Neural cell (in vitro differentiated cells): ENCODE measurements at regions not wholly inside any gene's neighbourhood (a gene's known extent, or its start where the extent isn't known, plus 50 kb on each side); places are given as distances from the start of the nearest gene placed in this dataset.

Source experiments
- H2AFZ ChIP-seq: fragments of 200-600, 300-800 bp; sonication (generic), shearing (Covaris generic); 2 replicates; pipeline ENCODE4 v1.6.0; 2014; ENCODE audit warnings: low read depth, mild to moderate bottlenecking, antibody characterized with exemption, low read length, moderate library complexity
- H3F3A ChIP-seq: fragments of 200-600 bp; shearing (Covaris generic); 2 replicates; pipeline ENCODE4 v1.6.1; 2016; ENCODE audit warnings: mild to moderate bottlenecking, moderate library complexity, mixed read lengths, antibody characterized with exemption, low read length; ENCODE audit not compliant: insufficient read depth, poor library complexity, severe bottlenecking
- H3K27ac ChIP-seq: fragments of 200-600, 300-800 bp; sonication (generic), shearing (Covaris generic); 2 replicates; pipeline ENCODE4 v1.5.1; 2014; ENCODE audit warnings: mild to moderate bottlenecking, low read length, moderate library complexity
- H3K27me3 ChIP-seq: fragments of 300-800, 200-600 bp; sonication (generic), shearing (Covaris generic); 2 replicates; pipeline ENCODE4 v1.6.0; 2014; ENCODE audit warnings: mild to moderate bottlenecking, low read depth, low read length, moderate library complexity; ENCODE audit not compliant: insufficient read depth
- H3K36me3 ChIP-seq: fragments of 300-800, 200-600 bp; sonication (generic), shearing (Covaris generic); 2 replicates; pipeline ENCODE4 v1.5.1; 2014; ENCODE audit warnings: mild to moderate bottlenecking, antibody characterized with exemption, low read length, moderate library complexity; ENCODE audit not compliant: insufficient read depth
- H3K4me2 ChIP-seq: fragments of 300-800, 200-600 bp; sonication (generic), shearing (Covaris generic); 2 replicates; pipeline ENCODE4 v1.6.0; 2014; ENCODE audit warnings: mild to moderate bottlenecking, low read length
- H3K4me3 ChIP-seq: fragments of 300-800, 200-600 bp; sonication (generic), shearing (Covaris generic); 2 replicates; pipeline ENCODE4 v1.5.1; 2014; ENCODE audit warnings: mild to moderate bottlenecking, low read length, moderate library complexity
- H3K79me2 ChIP-seq: fragments of 200-600 bp; shearing (Covaris generic); replicated peaks from 2 replicates; pipeline ENCODE4 v1.6.0; 2014; ENCODE audit warnings: mild to moderate bottlenecking, low read length, moderate library complexity; ENCODE audit not compliant: insufficient read depth
- H3K9ac ChIP-seq: fragments of 300-800, 200-600 bp; sonication (generic), shearing (Covaris generic); 2 replicates; pipeline ENCODE4 v1.6.1; 2016; ENCODE audit warnings: mild to moderate bottlenecking, low read length, mixed read lengths
- H3K9me2 ChIP-seq: fragments of 200-600 bp; shearing (Covaris generic); 2 replicates; pipeline ENCODE4 v1.6.1; 2016; ENCODE audit warnings: mild to moderate bottlenecking, low read length, mixed read lengths; ENCODE audit not compliant: insufficient read depth
- H3K9me3 ChIP-seq: fragments of 200-600, 300-800 bp; sonication (generic), shearing (Covaris generic); 2 replicates; pipeline ENCODE4 v1.6.1; 2016; ENCODE audit warnings: mild to moderate bottlenecking, mixed run types, low read length, moderate library complexity, mixed read lengths
- H4K20me1 ChIP-seq: fragments of 200-600 bp; shearing (Covaris generic); 2 replicates; pipeline ENCODE4 v1.6.1; 2016; ENCODE audit warnings: mild to moderate bottlenecking, mixed run types; ENCODE audit not compliant: insufficient read depth
- EP300 ChIP-seq: fragments of 450-650 bp; conservative IDR thresholded peaks from 2 replicates; pipeline ENCODE4 v1.6.1; 2014; ENCODE audit warnings: antibody characterized with exemption, mild to moderate bottlenecking, moderate library complexity; ENCODE audit not compliant: poor library complexity, severe bottlenecking
- EZH2 ChIP-seq: fragments of 200-600, 300-800 bp; shearing (Covaris generic), sonication (generic); IDR thresholded peaks from 2 replicates; pipeline ENCODE4 v1.6.1; 2014; ENCODE audit warnings: antibody characterized with exemption, low read length, borderline replicate concordance, mild to moderate bottlenecking; ENCODE audit not compliant: insufficient read depth, poor library complexity, severe bottlenecking
- MXI1 ChIP-seq: fragments of 450-650 bp; conservative IDR thresholded peaks from 2 replicates; pipeline ENCODE4 v1.6.1; 2014; ENCODE audit warnings: antibody characterized with exemption, mild to moderate bottlenecking; ENCODE audit not compliant: poor library complexity, severe bottlenecking
- POLR2AphosphoS5 ChIP-seq: IDR thresholded peaks from 2 replicates; pipeline ENCODE4 v1.6.1; 2012
- RAD21 ChIP-seq: fragments of 450-650 bp; conservative IDR thresholded peaks from 2 replicates; pipeline ENCODE4 v1.6.1; 2014; ENCODE audit warnings: antibody characterized with exemption, mild to moderate bottlenecking, moderate library complexity
- SMC3 ChIP-seq: fragments of 450-650 bp; conservative IDR thresholded peaks from 2 replicates; pipeline ENCODE4 v1.6.1; 2014; ENCODE audit warnings: antibody characterized with exemption, mild to moderate bottlenecking, moderate library complexity; ENCODE audit not compliant: poor library complexity
- TAF1 ChIP-seq: IDR thresholded peaks from 2 replicates; pipeline ENCODE4 v1.6.1; 2012; ENCODE audit warnings: low read depth
- TF ChIP-seq, protein P1 (sequence below): fragments of 450-650 bp; IDR thresholded peaks from 2 replicates; pipeline ENCODE4 v1.5.1; 2014; ENCODE audit warnings: antibody characterized with exemption, mild to moderate bottlenecking, moderate library complexity; ENCODE audit not compliant: poor library complexity, severe bottlenecking
- TF ChIP-seq, protein P2 (sequence below): IDR thresholded peaks from 2 replicates; pipeline ENCODE4 v1.6.1; 2012; ENCODE audit warnings: borderline replicate concordance

DNA sequence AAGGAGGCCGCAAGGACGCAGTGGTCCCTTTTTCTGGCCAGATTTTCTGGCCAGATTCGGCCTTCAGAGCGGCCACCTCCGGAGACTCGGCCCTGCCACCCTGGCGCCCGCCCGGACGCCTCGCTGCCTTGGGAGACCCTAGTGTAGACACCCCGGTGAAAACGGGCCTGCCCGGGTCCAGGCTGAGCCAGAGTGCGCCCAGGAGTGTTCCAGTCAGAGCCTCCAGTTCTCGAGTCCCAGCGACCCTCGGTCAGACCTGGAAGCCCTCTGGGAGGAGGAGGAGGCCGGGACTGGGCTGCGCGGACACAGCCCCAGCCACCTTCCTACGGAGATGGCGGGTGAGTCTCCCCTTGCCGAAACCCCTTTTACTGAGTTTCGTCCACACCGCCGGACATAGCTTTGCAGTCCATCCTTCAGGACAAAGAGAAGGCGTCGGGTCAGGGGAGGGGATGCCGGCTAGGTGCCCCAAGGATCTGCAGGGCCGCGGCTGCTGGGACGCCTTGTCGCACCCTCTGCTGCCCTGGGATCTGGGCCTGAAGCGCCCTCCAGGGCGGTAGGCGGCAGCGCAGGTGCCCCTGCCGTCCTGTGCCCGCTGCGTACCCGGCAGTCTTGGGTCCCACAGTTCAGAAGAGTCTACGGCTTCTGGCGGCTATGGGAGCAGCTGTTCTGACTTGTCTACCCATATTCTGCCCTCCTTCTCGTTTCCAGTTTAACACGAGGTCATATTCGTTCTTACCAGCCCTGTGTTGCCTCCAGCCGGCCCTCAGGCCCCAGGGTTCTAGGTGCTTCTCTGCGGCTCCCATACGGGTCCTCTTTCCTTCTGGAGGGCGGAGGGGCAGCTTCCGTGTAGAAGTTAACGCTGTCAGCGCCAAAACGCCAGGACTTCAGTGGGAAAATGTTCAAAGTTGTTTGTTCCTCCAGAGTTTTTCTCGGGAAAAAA lies 1771.7 kb upstream of the CDH9 start:
- no peak overlapping the region for H3K9ac ChIP-seq
- H3K79me2 ChIP-seq = no peaks in the 10 kb centered on the region
- no peak for TF ChIP-seq POLR2AphosphoS5
- no peak for TF ChIP-seq EZH2
- TF ChIP-seq MXI1 = no peak
- no peak for TF ChIP-seq EP300
- TF ChIP-seq, protein P1, sequence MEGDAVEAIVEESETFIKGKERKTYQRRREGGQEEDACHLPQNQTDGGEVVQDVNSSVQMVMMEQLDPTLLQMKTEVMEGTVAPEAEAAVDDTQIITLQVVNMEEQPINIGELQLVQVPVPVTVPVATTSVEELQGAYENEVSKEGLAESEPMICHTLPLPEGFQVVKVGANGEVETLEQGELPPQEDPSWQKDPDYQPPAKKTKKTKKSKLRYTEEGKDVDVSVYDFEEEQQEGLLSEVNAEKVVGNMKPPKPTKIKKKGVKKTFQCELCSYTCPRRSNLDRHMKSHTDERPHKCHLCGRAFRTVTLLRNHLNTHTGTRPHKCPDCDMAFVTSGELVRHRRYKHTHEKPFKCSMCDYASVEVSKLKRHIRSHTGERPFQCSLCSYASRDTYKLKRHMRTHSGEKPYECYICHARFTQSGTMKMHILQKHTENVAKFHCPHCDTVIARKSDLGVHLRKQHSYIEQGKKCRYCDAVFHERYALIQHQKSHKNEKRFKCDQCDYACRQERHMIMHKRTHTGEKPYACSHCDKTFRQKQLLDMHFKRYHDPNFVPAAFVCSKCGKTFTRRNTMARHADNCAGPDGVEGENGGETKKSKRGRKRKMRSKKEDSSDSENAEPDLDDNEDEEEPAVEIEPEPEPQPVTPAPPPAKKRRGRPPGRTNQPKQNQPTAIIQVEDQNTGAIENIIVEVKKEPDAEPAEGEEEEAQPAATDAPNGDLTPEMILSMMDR = no peak
- no peak for TF ChIP-seq SMC3
- TF ChIP-seq, protein P2, sequence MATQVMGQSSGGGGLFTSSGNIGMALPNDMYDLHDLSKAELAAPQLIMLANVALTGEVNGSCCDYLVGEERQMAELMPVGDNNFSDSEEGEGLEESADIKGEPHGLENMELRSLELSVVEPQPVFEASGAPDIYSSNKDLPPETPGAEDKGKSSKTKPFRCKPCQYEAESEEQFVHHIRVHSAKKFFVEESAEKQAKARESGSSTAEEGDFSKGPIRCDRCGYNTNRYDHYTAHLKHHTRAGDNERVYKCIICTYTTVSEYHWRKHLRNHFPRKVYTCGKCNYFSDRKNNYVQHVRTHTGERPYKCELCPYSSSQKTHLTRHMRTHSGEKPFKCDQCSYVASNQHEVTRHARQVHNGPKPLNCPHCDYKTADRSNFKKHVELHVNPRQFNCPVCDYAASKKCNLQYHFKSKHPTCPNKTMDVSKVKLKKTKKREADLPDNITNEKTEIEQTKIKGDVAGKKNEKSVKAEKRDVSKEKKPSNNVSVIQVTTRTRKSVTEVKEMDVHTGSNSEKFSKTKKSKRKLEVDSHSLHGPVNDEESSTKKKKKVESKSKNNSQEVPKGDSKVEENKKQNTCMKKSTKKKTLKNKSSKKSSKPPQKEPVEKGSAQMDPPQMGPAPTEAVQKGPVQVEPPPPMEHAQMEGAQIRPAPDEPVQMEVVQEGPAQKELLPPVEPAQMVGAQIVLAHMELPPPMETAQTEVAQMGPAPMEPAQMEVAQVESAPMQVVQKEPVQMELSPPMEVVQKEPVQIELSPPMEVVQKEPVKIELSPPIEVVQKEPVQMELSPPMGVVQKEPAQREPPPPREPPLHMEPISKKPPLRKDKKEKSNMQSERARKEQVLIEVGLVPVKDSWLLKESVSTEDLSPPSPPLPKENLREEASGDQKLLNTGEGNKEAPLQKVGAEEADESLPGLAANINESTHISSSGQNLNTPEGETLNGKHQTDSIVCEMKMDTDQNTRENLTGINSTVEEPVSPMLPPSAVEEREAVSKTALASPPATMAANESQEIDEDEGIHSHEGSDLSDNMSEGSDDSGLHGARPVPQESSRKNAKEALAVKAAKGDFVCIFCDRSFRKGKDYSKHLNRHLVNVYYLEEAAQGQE = no peak
- no peak for TF ChIP-seq TAF1
- no peak for TF ChIP-seq RAD21
- no peak overlapping the region for H3K27ac ChIP-seq
- H3K4me3 ChIP-seq = no peak overlapping the region
- no peak overlapping the region for H3K4me2 ChIP-seq
- H3K9me3 ChIP-seq = no peaks in the 10 kb centered on the region
- no peaks in the 10 kb centered on the region for H3K9me2 ChIP-seq
- H4K20me1 ChIP-seq = no peaks in the 10 kb centered on the region
- H3K36me3 ChIP-seq = no peaks in the 10 kb centered on the region
- H3F3A ChIP-seq = no peaks in the 10 kb centered on the region
- H3K27me3 ChIP-seq = no peaks in the 10 kb centered on the region
- no peak overlapping the region for H2AFZ ChIP-seq

DNA sequence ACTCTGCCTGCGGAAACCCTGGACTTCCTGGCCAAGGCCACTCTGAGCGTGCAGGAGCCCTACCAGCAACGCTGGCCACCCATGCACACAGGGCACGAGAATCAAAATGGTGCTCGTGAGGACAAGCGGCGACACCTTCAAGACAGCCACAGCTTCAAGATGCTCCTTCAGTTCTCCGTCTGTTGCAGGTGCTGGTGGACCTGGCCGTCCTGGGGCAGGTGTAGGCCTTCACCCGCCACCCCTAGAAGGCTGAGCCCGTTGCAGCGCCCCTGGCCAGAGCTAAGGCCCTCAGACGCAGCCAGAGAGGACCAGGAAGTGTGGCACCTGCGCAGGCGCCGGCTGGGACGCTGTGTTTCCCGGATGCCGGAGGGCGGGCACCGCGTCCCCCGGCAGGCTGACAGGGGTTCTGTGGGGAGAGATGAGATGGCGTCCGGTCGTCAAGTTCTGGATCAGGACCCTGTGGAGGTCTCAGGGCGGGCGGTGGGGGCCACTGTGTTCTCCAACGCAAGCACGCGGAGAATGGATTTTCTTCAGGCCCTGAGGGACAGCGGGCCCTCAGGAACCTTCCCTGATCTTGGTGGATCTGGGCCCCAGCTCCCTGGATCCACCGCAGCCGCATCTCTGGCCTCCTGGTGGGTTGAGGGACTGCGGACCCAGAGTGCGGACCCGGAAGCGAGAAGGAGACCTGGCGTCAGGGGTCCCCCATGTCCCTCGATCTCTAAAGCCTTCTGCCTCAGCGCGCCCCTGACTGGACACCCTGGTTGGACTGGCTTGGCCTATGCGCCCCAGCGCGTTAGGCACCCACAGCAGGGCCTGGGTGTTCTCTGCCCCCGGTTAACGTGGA lies 1770.8 kb upstream of the CDH9 start:
- H4K20me1 ChIP-seq = no peaks in the 10 kb centered on the region
- H3K27me3 ChIP-seq = no peaks in the 10 kb centered on the region
- TF ChIP-seq, protein P2 = no peak
- TF ChIP-seq, protein P1 = no peak
- no peak for TF ChIP-seq MXI1
- no peak for TF ChIP-seq TAF1
- no peak for TF ChIP-seq EP300
- no peak for TF ChIP-seq EZH2
- no peak for TF ChIP-seq POLR2AphosphoS5
- TF ChIP-seq SMC3 = no peak
- no peak for TF ChIP-seq RAD21
- no peaks in the 10 kb centered on the region for H3K9me3 ChIP-seq
- H3K9ac ChIP-seq = no peak overlapping the region
- no peak overlapping the region for H2AFZ ChIP-seq
- H3K79me2 ChIP-seq = no peaks in the 10 kb centered on the region
- no peaks in the 10 kb centered on the region for H3K36me3 ChIP-seq
- no peak overlapping the region for H3K27ac ChIP-seq
- no peaks in the 10 kb centered on the region for H3K9me2 ChIP-seq
- no peaks in the 10 kb centered on the region for H3F3A ChIP-seq
- H3K4me2 ChIP-seq = no peak overlapping the region
- no peak overlapping the region for H3K4me3 ChIP-seq
